NAMALWA (cell line): ENCODE measurements at regions not wholly inside any gene's neighbourhood (a gene's known extent, or its start where the extent isn't known, plus 50 kb on each side); places are given as distances from the start of the nearest gene placed in this dataset.
A peak's percentile ranks its signal among the peaks of the same experiment; 100 is the strongest.
"Not testable (repeated sequence)": the region's sequence is repeated elsewhere in the genome, so short reads cannot be mapped to it uniquely, and the experiment has no call there.

ENCODE experiments used
- DNase-seq: peaks from one replicate; pipeline ENCODE4 v3.0.0-alpha.2; 2015; ENCODE audit warnings: low spot score

GRCh38 chr1:191671236-191671635 lies 487.0 kb upstream of the RGS18 start:
- DNase-seq: no peak

DNA sequence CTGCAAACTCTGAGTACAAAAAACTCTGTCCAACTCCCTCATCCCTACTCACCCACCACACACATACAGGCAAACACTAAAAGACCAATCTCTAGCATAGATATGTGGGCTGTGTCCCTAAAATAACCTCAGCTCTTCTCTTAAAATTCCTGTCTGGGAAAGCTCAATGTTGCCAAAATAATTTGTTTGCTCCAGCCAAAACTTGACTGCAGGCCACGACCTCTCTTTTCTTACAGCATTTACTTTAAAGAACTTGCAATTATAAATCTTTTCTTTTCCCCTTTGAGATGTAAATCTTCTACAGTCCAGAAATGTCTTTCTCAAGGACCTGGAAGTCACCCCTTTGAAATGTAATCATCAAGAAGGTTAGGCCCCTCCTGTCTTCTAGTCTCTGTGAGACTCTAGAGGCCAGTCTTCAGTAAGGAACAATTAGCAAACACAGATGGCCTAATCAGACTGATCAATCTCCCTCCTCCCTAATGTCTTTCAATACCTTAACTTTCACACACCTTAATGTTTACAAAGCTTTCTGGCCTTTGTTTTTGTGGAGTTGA lies 483.6 kb upstream of the RGS18 start:
- DNase-seq: no peak

- DNase-seq: no peak
These were observed 482.1 kb upstream of the RGS18 start for GRCh38 chr1:191675856-191676783.

DNA sequence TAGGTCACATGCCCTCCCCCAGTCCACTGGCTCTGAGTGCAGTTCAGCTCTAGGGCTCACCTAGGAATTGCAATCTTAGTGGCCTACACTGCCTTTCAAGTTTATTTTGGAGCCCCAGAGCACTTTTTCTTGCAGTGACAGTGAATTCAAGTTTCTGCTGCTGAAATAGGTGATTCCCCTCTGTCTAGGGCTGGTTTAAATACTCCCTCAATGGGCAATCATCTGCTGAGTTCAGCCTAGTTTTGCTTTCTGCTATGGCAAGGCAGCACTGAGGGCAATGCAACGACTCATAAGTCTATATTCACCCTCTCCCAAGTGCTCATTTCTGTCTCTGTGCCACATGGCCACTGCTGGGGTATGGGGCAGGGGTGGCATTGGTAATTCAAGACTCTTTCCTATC lies 472.6 kb upstream of the RGS18 start:
- DNase-seq: no peak

DNA sequence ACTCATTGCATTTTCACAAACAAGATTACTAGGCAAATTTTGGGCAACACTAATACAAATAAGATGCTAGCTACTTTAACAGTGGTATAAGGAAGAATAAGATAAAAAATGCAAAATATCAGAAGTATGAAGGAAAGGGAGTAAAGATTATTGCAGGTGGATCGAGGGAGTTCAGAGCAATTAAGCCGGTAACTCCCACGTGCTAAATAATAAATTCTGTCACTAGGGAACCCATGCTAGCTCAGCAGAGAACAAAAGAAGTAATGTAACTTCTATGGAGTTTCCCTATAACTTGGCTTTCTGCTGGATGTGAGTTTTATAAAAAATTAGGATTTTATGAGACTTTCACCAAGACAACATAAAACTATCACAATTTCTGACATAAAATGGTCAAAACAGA lies 470.5 kb upstream of the RGS18 start:
- no peak for DNase-seq

GRCh38 chr1:191690931-191691330 lies 467.3 kb upstream of the RGS18 start:
- no peak for DNase-seq

GRCh38 chr1:191693797-191694196 lies 464.5 kb upstream of the RGS18 start:
- no peak for DNase-seq

GRCh38 chr1:191695865-191696264 lies 462.4 kb upstream of the RGS18 start:
- no peak for DNase-seq

GRCh38 chr1:191696354-191696753 lies 461.9 kb upstream of the RGS18 start:
- DNase-seq: no peak

DNA sequence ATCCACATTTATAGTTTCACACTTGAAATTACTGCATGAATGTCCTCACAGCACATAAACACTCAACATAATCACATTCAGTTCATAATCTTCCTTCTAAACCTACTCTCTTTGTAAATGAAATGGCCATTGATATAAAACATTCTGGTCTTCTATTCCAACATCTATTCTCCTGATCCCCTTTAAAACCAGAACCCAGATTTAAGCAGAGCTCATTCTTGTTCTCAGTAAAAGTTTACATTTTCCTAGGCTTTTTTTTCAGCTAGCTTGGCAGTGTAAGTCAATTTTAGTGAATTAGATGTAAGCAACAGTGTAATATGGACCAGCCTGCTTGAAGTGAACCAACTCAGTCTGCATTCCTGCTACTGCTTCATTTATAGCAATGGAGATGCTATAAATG lies 460.7 kb upstream of the RGS18 start:
- no peak for DNase-seq

- no peak for DNase-seq
These were observed 460.0 kb upstream of the RGS18 start for GRCh38 chr1:191698246-191698645.

DNA sequence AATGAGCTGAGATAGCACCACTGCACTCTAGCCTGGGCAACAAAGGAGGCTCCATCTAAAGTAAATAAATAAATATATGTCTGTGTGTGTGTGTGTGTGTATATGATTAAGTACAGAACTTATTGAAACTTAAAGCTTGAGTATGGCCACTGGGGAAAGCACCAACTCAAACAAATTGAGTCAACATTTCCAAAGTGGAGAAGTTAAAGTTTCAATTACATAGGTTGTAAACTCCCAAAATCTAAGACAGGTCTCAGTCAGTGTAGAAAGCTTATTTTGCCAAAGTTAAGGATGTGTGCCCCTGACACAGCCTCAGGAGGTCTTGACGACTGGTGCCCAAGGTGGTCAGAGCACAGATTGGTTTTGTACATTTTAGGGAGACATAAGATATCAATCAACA lies 458.9 kb upstream of the RGS18 start:
- DNase-seq: no peak

DNA sequence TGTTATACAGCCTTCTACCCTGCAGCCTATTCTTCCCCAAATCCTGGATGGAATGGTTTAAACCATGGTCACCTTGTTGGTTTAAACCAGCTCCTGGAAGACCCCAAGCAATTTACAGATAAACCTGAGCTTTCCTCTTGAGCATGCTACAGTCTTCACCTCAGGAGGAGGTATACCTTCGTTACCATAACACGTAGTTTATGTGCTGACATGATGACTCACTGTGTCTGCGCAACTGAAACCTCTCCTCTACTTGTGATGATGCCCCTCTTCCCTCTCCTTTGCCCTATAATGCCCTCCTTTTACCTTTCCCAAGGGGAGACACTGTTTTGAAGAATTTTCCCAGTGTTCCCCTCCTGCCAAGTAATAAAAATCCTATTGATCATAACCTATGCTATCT lies 457.3 kb upstream of the RGS18 start:
- DNase-seq: no peak

- DNase-seq: no peak
These were observed 456.1 kb upstream of the RGS18 start for GRCh38 chr1:191702124-191702523.

GRCh38 chr1:191707288-191707687 lies 451.0 kb upstream of the RGS18 start:
- no peak for DNase-seq

DNA sequence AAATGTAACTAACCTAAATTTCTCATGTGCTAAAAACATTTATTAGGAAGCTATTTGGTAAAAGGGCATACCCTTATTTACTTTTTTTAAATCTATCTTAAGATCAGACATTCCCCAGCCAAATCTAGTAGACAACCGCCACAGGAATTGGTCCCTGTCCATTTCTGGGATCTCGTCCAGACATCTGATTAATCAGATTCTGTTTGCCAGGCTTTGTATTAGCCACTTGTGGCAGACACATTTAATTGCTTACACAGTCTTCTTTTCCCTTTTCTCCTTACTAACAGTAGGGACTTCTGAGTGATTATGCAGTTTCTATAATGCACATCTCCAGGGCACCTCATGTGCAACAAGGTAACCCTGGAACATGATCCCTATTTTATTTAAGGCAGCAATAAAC lies 449.0 kb upstream of the RGS18 start:
- no peak for DNase-seq

GRCh38 chr1:191711961-191712360 lies 446.3 kb upstream of the RGS18 start:
- no peak for DNase-seq

GRCh38 chr1:191714845-191715244 lies 443.4 kb upstream of the RGS18 start:
- no peak for DNase-seq

DNA sequence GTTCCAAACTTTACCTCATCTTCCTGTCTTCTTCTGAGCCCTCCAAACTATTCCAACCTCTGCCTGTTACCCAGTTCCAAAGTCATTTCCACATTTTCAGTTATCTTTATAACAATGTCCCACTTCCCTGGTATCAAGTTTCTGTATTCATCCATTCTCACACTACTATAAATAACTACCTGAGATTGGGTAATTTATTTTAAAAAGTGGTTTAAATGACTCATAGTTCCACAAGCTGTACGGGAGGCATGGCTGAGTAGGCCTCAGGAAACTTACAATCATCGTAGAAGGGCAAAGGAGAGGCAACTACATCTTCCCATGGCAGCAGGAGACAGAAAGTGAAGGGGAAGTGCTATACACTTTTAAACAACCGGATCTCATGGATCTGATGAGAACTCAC lies 428.5 kb upstream of the RGS18 start:
- DNase-seq: no peak

DNA sequence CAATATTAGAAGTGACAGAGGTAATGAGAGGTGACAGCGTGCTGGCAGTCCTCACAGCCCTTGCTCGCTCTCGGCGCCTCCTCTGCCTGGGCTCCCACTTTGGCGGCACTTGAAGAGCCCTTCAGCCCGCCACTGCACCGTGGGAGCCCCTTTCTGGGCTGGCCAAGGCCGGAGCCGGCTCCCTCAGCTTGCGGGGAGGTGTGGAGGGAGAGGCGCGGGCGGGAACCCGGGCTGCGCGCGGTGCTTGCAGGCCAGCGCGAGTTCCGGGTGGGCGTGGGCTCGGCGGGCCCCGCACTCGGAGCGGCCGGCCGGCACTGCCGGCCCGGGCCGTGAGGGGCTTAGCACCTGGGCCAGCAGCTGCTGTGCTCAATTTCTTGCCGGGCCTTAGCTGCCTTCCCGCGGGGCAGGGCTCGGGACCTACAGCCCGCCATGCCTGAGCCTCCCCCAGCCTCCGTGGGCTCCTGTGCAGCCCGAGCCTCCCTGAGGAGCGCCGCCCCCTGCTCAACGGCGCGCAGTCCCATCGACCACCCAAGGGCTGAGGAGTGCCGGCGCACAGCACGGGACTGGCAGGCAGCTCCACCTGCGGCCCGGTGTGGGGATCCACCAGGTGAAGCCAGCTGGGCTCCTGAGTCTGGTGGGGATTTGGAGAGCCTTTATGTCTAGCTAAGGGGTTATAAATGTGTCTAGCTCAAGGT lies 426.5 kb upstream of the RGS18 start:
- DNase-seq: not testable (repeated sequence)

GRCh38 chr1:191734321-191734720 lies 423.9 kb upstream of the RGS18 start:
- no peak for DNase-seq

- DNase-seq: no peak
These were observed 418.7 kb upstream of the RGS18 start for GRCh38 chr1:191739544-191739943.

GRCh38 chr1:191752342-191752741 lies 405.9 kb upstream of the RGS18 start:
- peak; percentile 20 for DNase-seq
